ENCODE measurements at regions not wholly inside any gene's neighbourhood (a gene's known extent, or its start where the extent isn't known, plus 50 kb on each side); places are given as distances from the start of the nearest gene placed in this dataset.

DNA sequence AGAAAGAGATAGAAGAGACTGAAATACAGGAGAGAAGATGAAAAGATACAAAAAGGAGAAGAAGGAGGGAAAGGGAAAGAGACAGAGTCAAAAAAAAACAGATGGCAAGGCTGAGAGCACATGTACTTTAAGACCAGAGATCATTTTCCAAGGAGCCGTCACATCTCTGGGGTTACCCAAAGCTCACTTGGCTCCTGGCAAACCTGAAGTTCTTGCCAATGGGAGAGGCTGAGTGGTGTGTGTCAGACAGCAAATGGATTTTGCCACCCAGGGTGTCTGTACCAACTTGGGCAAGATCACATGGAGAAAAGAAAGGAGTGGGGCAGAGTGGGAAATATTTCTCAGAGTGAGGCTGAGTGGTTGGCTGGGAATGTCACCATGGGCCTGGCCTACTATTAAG lies 219.3 kb upstream of the TNP1 start:
- TF ChIP-seq, protein P1, sequence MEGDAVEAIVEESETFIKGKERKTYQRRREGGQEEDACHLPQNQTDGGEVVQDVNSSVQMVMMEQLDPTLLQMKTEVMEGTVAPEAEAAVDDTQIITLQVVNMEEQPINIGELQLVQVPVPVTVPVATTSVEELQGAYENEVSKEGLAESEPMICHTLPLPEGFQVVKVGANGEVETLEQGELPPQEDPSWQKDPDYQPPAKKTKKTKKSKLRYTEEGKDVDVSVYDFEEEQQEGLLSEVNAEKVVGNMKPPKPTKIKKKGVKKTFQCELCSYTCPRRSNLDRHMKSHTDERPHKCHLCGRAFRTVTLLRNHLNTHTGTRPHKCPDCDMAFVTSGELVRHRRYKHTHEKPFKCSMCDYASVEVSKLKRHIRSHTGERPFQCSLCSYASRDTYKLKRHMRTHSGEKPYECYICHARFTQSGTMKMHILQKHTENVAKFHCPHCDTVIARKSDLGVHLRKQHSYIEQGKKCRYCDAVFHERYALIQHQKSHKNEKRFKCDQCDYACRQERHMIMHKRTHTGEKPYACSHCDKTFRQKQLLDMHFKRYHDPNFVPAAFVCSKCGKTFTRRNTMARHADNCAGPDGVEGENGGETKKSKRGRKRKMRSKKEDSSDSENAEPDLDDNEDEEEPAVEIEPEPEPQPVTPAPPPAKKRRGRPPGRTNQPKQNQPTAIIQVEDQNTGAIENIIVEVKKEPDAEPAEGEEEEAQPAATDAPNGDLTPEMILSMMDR (IDR thresholded peaks at IDR 0.05; ENCODE audit: insufficient read depth, low read length, poor library complexity, severe bottlenecking), result no peak
- TF ChIP-seq EZH2phosphoT487 (conservative IDR thresholded peaks at IDR 0.05; ENCODE audit: low read length), result no peak

Data from SU-DHL-6 (cell line).